ENCODE measurements at regions not wholly inside any gene's neighbourhood (a gene's known extent, or its start where the extent isn't known, plus 50 kb on each side); places are given as distances from the start of the nearest gene placed in this dataset.

DNA sequence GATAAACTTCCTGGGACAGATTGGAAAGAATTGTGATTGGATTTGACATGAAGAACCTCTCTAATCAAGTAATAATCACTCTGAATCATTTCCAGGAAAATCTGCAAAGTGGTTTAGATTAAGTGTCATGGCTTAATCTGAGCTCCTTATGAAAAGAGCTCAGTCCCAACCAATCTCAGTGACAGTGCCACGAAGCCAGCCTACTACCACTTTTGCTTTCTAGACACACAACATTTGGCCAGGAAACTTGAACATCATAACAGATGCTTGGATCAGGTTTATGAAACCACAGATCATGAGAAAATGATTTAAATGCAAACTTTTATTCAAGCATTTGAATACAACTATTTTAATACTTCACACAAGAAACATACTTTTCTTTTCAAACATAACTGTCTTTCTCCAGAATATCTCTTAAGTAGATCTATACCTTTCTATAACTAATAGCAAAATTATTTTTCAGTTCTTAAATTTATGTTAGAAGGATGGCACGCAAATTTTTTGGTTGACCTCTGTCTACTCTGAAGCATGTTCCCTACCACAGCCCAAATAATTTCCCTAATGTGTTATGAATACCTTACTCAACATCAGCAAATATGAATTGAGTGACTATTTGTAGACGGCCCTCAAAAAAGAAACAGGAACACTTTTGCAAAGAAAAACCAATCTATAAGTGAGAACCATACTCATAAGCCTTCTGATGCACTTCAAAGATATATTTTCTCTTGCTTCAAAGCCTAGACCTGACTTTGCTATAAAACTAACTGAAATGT, 495.0 kb upstream of the ZNF385D start (continued):
- TF ChIP-seq YY2 (tag by site-specific recombination; IDR thresholded peaks at IDR 0.05), result no peak
- TF ChIP-seq ZNF701 (tag by site-specific recombination; IDR thresholded peaks at IDR 0.05), result no peak
- no peak for TF ChIP-seq ZSCAN16 (tag by site-specific recombination; IDR thresholded peaks at IDR 0.05)
- TF ChIP-seq WT1 (tag by site-specific recombination; IDR thresholded peaks at IDR 0.05), result no peak
- TF ChIP-seq TCF7L2 (IDR thresholded peaks at IDR 0.05; ENCODE audit: borderline replicate concordance, low read depth, low read length), result no peak
- TF ChIP-seq, protein P1, sequence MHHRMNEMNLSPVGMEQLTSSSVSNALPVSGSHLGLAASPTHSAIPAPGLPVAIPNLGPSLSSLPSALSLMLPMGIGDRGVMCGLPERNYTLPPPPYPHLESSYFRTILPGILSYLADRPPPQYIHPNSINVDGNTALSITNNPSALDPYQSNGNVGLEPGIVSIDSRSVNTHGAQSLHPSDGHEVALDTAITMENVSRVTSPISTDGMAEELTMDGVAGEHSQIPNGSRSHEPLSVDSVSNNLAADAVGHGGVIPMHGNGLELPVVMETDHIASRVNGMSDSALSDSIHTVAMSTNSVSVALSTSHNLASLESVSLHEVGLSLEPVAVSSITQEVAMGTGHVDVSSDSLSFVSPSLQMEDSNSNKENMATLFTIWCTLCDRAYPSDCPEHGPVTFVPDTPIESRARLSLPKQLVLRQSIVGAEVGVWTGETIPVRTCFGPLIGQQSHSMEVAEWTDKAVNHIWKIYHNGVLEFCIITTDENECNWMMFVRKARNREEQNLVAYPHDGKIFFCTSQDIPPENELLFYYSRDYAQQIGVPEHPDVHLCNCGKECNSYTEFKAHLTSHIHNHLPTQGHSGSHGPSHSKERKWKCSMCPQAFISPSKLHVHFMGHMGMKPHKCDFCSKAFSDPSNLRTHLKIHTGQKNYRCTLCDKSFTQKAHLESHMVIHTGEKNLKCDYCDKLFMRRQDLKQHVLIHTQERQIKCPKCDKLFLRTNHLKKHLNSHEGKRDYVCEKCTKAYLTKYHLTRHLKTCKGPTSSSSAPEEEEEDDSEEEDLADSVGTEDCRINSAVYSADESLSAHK (tag by site-specific recombination; IDR thresholded peaks at IDR 0.05), result no peak
- TF ChIP-seq BCL11A (tag by site-specific recombination; IDR thresholded peaks at IDR 0.05; ENCODE audit: low read depth), result no peak

DNA sequence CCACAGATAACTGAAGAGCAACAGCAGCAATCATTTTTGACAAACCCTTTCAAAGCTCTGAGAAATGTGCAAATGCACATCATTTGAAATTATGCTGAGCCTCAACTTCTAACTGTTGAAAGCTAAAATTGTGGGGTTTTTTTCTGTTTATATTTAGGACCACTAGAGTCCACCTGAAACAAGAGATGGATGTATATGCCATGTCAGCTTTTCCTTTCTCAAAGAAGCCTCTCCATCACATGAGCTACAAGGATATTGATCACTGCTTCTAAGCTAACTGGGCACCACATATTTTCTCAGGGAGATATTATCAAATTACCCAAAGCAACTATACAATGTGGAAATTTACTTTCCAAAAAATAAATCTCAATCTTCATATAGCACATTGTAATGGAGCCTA, 498.6 kb upstream of the ZNF385D start:
- H3K4me3 ChIP-seq (ENCODE audit: low read depth, low read length), result no peak overlapping the region
- H3K36me3 ChIP-seq (ENCODE audit: control insufficient read depth in 2 of 2, insufficient read depth in 1 of 2, low read length in 2 of 2), result no peaks in the 10 kb centered on the region
- CTCF ChIA-PET, result no interaction called here
- H3K9me3 ChIP-seq (ENCODE audit: control insufficient read depth, insufficient read depth, low read depth, low read length), result no peaks in the 10 kb centered on the region
- H3K4me1 ChIP-seq (ENCODE audit: control insufficient read depth, insufficient read depth, low read length), result no peaks in the 10 kb centered on the region
- no peak overlapping the region for H3K27ac ChIP-seq (ENCODE audit: extremely low read depth, low read depth, low read length)
- POLR2A ChIA-PET, result no interaction called here
- TF ChIP-seq ZNF843 (tag by site-specific recombination; IDR thresholded peaks at IDR 0.05) (no peak), ZNF558 (tag by site-specific recombination; IDR thresholded peaks at IDR 0.05) (no peak), ZNF398 (tag by site-specific recombination; IDR thresholded peaks at IDR 0.05) (no peak), ZNF555 (tag by site-specific recombination; conservative IDR thresholded peaks at IDR 0.05) (no peak), KLF10 (tag by site-specific recombination; IDR thresholded peaks at IDR 0.05) (no peak), ZNF571 (tag by site-specific recombination; IDR thresholded peaks at IDR 0.05) (no peak), ZFP69B (tag by site-specific recombination; IDR thresholded peaks at IDR 0.05) (no peak), ZNF791 (tag by site-specific recombination; IDR thresholded peaks at IDR 0.05) (no peak), WT1 (tag by site-specific recombination; IDR thresholded peaks at IDR 0.05) (no peak), ZSCAN30 (tag by site-specific recombination; IDR thresholded peaks at IDR 0.05) (no peak), ZNF324 (tag by site-specific recombination; IDR thresholded peaks at IDR 0.05) (no peak), ZNF426 (tag by site-specific recombination; IDR thresholded peaks at IDR 0.05) (no peak), FEZF1 (tag by site-specific recombination; IDR thresholded peaks at IDR 0.05) (no peak), ZNF274 (IDR thresholded peaks at IDR 0.05; ENCODE audit: low read length) (no peak), ZNF274 (tag by site-specific recombination; IDR thresholded peaks at IDR 0.05; ENCODE audit: borderline replicate concordance) (no peak), KLF8 (tag by site-specific recombination; IDR thresholded peaks at IDR 0.05) (no peak), GFI1B (tag by site-specific recombination; IDR thresholded peaks at IDR 0.05) (no peak)
- TF ChIP-seq, protein P2, sequence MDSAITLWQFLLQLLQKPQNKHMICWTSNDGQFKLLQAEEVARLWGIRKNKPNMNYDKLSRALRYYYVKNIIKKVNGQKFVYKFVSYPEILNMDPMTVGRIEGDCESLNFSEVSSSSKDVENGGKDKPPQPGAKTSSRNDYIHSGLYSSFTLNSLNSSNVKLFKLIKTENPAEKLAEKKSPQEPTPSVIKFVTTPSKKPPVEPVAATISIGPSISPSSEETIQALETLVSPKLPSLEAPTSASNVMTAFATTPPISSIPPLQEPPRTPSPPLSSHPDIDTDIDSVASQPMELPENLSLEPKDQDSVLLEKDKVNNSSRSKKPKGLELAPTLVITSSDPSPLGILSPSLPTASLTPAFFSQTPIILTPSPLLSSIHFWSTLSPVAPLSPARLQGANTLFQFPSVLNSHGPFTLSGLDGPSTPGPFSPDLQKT (IDR thresholded peaks at IDR 0.05; ENCODE audit: borderline replicate concordance, low read depth, low read length), result no peak

All from HEK293 (cell line).